GM19043 (cell line): ENCODE measurements at regions not wholly inside any gene's neighbourhood (a gene's known extent, or its start where the extent isn't known, plus 50 kb on each side); places are given as distances from the start of the nearest gene placed in this dataset.
"Not testable (repeated sequence)": the region's sequence is repeated elsewhere in the genome, so short reads cannot be mapped to it uniquely, and the experiment has no call there.

ENCODE experiments used
- ATAC-seq: cut with Tn5 transposase; IDR thresholded peaks from one replicate; pipeline ENCODE4 v1.9.1; 2021; ENCODE audit warnings: low read depth; ENCODE audit not compliant: unreplicated experiment

- ATAC-seq, result no peak
Measured at GRCh38 chr5:85515588-85515987, 1102.2 kb upstream of the COX7C start.

- no peak for ATAC-seq
Measured at GRCh38 chr5:85517386-85517785, 1100.4 kb upstream of the COX7C start.

GRCh38 chr5:85533341-85534047 lies 1084.2 kb upstream of the COX7C start:
- ATAC-seq, result no peak

- no peak for ATAC-seq
Measured at GRCh38 chr5:85538362-85538761, 1079.4 kb upstream of the COX7C start.

GRCh38 chr5:85545129-85545528 lies 1072.6 kb upstream of the COX7C start:
- no peak for ATAC-seq

GRCh38 chr5:85549229-85549628 lies 1068.5 kb upstream of the COX7C start:
- ATAC-seq, result no peak

GRCh38 chr5:85549836-85550599 lies 1067.7 kb upstream of the COX7C start:
- no peak for ATAC-seq

GRCh38 chr5:85556464-85556863 lies 1061.3 kb upstream of the COX7C start:
- ATAC-seq, result no peak

- ATAC-seq, result no peak
Measured at GRCh38 chr5:85576666-85577065, 1041.1 kb upstream of the COX7C start.

- not testable (repeated sequence) for ATAC-seq
Measured at GRCh38 chr5:85587806-85588205, 1029.9 kb upstream of the COX7C start.

GRCh38 chr5:85588268-85588667 lies 1029.5 kb upstream of the COX7C start:
- ATAC-seq, result not testable (repeated sequence)

GRCh38 chr5:85590764-85591163 lies 1027.0 kb upstream of the COX7C start:
- ATAC-seq, result no peak

GRCh38 chr5:85591311-85591710 lies 1026.4 kb upstream of the COX7C start:
- no peak for ATAC-seq

- ATAC-seq, result no peak
Measured at GRCh38 chr5:85602843-85603242, 1014.9 kb upstream of the COX7C start.

GRCh38 chr5:85604378-85604777 lies 1013.4 kb upstream of the COX7C start:
- ATAC-seq, result no peak

GRCh38 chr5:85604786-85605185 lies 1013.0 kb upstream of the COX7C start:
- no peak for ATAC-seq

- no peak for ATAC-seq
Measured at GRCh38 chr5:85605381-85605780, 1012.4 kb upstream of the COX7C start.

GRCh38 chr5:85614489-85614888 lies 1003.3 kb upstream of the COX7C start:
- no peak for ATAC-seq

GRCh38 chr5:85621668-85622067 lies 996.1 kb upstream of the COX7C start:
- no peak for ATAC-seq

- ATAC-seq, result no peak
Measured at GRCh38 chr5:85628153-85628552, 989.6 kb upstream of the COX7C start.

GRCh38 chr5:85638495-85639125 lies 979.1 kb upstream of the COX7C start:
- not testable (repeated sequence) for ATAC-seq

GRCh38 chr5:85646036-85646435 lies 971.7 kb upstream of the COX7C start:
- no peak for ATAC-seq
